Bronchial epithelial cell (primary cell): ENCODE measurements at regions not wholly inside any gene's neighbourhood (a gene's known extent, or its start where the extent isn't known, plus 50 kb on each side); places are given as distances from the start of the nearest gene placed in this dataset.

Experiments used
- DNase-seq: peaks from one replicate; pipeline ENCODE4 v3.0.0-alpha.2; 2010; ENCODE audit warnings: low read depth
- FAIRE-seq: peaks from 2 replicates; lab custom pipeline; 2011; peaks lifted over from hg19 to GRCh38; lab: Jason Lieb, UNC
- H3K27me3 ChIP-seq: 2 replicates; pipeline ENCODE4 v1.5.1; 2011; ENCODE audit warnings: low read length; ENCODE audit not compliant: control insufficient read depth, insufficient read depth
- H3K36me3 ChIP-seq: 2 replicates; pipeline ENCODE4 v1.5.1; 2011; ENCODE audit warnings: low read length; ENCODE audit not compliant: control insufficient read depth, insufficient read depth
- H3K4me3 ChIP-seq: 2 replicates; pipeline ENCODE4 v1.5.1; 2011; ENCODE audit warnings: mild to moderate bottlenecking, low read depth, low read length, control low read depth
- TF ChIP-seq, protein P1 (sequence below): IDR thresholded peaks from 2 replicates; pipeline ENCODE4 v1.5.1; 2011; ENCODE audit warnings: mild to moderate bottlenecking, moderate library complexity, low read length, control low read depth, inconsistent platforms; ENCODE audit not compliant: insufficient read depth, severe bottlenecking

DNA sequence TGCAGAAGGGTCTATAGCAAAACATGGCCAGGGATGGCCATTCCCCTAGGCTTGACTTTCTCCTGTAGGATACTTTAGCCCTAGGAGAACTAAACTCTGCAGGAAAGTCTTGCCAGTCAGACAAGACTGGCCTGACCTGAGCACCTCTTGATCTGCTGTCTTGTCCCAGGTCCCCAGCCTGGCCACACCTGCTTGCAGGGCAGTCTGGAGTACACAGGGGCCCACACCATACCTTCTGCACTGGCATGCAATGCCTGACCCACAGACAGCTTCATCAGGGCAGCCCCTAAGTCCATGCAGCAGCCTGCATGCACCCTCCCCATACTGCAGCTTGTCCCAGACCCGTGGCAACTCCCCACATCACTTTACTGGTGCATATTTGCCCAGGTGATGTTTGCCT, 204.6 kb downstream of the LRRC3B start:
- no peak for FAIRE-seq

DNA sequence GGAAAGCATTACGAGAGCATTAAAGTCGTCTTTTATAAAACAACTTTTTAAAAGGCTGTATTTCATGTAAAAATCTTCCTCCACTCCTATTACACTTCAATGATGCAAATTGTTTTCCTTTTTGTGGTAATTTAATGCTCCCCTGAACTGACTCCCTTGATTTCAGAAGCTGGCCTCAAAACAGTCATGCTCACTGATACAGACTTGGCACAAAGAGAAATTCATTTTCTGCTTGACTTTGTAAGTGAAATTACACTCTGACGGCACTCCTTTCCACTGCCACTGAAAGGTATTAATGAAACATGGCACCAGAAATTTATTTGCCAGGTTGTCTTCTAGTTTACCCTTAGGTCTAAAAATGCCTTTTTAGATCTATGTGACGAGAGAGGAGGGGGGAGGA, 215.5 kb downstream of the LRRC3B start:
- Histone ChIP-seq H3K27me3 (no peaks in the 10 kb centered on the region), H3K36me3 (no peaks in the 10 kb centered on the region), H3K4me3 (no peak overlapping the region)
- TF ChIP-seq, protein P1, sequence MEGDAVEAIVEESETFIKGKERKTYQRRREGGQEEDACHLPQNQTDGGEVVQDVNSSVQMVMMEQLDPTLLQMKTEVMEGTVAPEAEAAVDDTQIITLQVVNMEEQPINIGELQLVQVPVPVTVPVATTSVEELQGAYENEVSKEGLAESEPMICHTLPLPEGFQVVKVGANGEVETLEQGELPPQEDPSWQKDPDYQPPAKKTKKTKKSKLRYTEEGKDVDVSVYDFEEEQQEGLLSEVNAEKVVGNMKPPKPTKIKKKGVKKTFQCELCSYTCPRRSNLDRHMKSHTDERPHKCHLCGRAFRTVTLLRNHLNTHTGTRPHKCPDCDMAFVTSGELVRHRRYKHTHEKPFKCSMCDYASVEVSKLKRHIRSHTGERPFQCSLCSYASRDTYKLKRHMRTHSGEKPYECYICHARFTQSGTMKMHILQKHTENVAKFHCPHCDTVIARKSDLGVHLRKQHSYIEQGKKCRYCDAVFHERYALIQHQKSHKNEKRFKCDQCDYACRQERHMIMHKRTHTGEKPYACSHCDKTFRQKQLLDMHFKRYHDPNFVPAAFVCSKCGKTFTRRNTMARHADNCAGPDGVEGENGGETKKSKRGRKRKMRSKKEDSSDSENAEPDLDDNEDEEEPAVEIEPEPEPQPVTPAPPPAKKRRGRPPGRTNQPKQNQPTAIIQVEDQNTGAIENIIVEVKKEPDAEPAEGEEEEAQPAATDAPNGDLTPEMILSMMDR: no peak
- FAIRE-seq (no peak), DNase-seq (no peak)

More for the DNA sequence above, 204.6 kb downstream of the LRRC3B start:
- TF ChIP-seq, protein P1: no peak
- no peak overlapping the region for H3K4me3 ChIP-seq
- H3K27me3 ChIP-seq: no peaks in the 10 kb centered on the region
- no peak for DNase-seq
- H3K36me3 ChIP-seq: no peaks in the 10 kb centered on the region

GRCh38 chr3:26839001-26839400, 216.4 kb downstream of the LRRC3B start:
- Histone ChIP-seq H3K27me3 (no peaks in the 10 kb centered on the region), H3K4me3 (no peak overlapping the region), H3K36me3 (no peaks in the 10 kb centered on the region)
- TF ChIP-seq, protein P1: no peak
- DNase-seq (no peak), FAIRE-seq (no peak)

DNA sequence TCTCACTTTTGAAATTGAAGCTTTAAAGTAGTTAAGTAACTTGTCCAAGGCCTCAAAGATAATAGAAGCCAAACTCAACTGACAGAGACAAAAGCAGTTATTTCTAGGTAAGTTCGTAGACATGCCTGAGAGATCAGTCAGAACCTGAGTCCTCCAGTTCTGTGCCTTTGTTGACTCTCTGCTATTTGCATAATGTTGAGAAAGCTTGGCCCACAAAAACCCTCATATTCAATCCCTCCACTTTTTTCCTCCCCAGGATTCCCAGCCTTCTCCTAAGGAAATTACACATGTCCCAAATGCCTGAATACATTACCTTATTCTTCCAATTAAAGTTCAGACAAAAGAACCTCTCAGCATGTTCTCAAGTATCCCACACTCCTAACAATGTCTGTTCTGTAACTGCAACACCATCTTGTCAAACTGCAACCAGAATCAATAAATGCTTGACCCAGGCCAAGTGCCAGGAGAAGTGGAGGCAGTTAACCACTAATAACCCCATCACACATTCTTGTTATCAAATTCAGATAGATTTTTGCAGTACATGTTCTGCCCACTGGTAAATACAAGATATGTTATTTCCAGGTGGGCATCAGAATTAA, 217.8 kb downstream of the LRRC3B start:
- Histone ChIP-seq H3K36me3 (no peaks in the 10 kb centered on the region), H3K27me3 (no peaks in the 10 kb centered on the region), H3K4me3 (no peak overlapping the region)
- FAIRE-seq: no peak
- TF ChIP-seq, protein P1: no peak
- DNase-seq: peak; percentile 2

- no peaks in the 10 kb centered on the region for H3K27me3 ChIP-seq
- H3K36me3 ChIP-seq: no peaks in the 10 kb centered on the region
- FAIRE-seq (no peak), DNase-seq (no peak)
- TF ChIP-seq, protein P1: no peak
- H3K4me3 ChIP-seq: no peak overlapping the region
These were observed 222.6 kb downstream of the LRRC3B start for GRCh38 chr3:26845194-26845593.

- Histone ChIP-seq H3K4me3 (no peak overlapping the region), H3K36me3 (no peaks in the 10 kb centered on the region), H3K27me3 (no peaks in the 10 kb centered on the region)
- no peak for DNase-seq
- FAIRE-seq: no peak
- TF ChIP-seq, protein P1: no peak
These were observed 225.1 kb downstream of the LRRC3B start for GRCh38 chr3:26847680-26848079.
